CD4-positive, alpha-beta memory T cell (primary cell): ENCODE measurements at regions not wholly inside any gene's neighbourhood (a gene's known extent, or its start where the extent isn't known, plus 50 kb on each side); places are given as distances from the start of the nearest gene placed in this dataset.

Source experiments
- CTCF ChIA-PET: fragments of 350-600 bp; sonication (Branson Sonifier 250); formaldehyde crosslinking; loops from one replicate; lab custom pipeline; 2021; ENCODE audit warnings: inconsistent platforms; ENCODE audit not compliant: partially characterized antibody; lab: Charles Lee
- POLR2A ChIA-PET: fragments of 350-600 bp; sonication (Branson Sonifier 250); formaldehyde crosslinking; loops from one replicate; lab custom pipeline; 2021; ENCODE audit not compliant: partially characterized antibody; lab: Charles Lee
- DNase-seq, 5 donors: peaks; one replicate each; pipeline versions ENCODE4 v3.0.0 to v3.0.0-alpha.2; 2020 to 2022; ENCODE audit warnings: mixed read lengths in 1 of 5
- H3K27ac ChIP-seq: one replicate; pipeline ENCODE4 v1.7.0; 2013; ENCODE audit warnings: low read depth, low read length
- H3K27me3 ChIP-seq: 2 replicates; pipeline ENCODE4 v1.7.0; 2013; ENCODE audit warnings: mild to moderate bottlenecking, low read length, moderate library complexity; ENCODE audit not compliant: insufficient read depth
- H3K36me3 ChIP-seq: 2 replicates; pipeline ENCODE4 v1.7.0; 2013; ENCODE audit warnings: mild to moderate bottlenecking, low read length, moderate library complexity; ENCODE audit not compliant: insufficient read depth
- H3K4me1 ChIP-seq: 2 replicates; pipeline ENCODE4 v1.7.0; 2013; ENCODE audit warnings: mild to moderate bottlenecking, low read length, moderate library complexity; ENCODE audit not compliant: insufficient read depth
- H3K4me3 ChIP-seq, 2 donors: one replicate each; pipeline ENCODE4 v1.7.0; 2013; ENCODE audit warnings: low read length in 2 of 2, mild to moderate bottlenecking in 1 of 2
- H3K9me3 ChIP-seq, 2 donors: one replicate each; pipeline ENCODE4 v1.7.0; 2013; ENCODE audit warnings: low read length in 2 of 2, control low read depth in 1 of 2; ENCODE audit not compliant: control insufficient read depth in 1 of 2
- H3K27ac Mint-ChIP-seq, 7 donors: one replicate each; pipeline ENCODE4 v1.8.0; 2020 to 2021; ENCODE audit warnings: mixed read lengths in 7 of 7, mild to moderate bottlenecking in 6 of 7, inconsistent platforms in 3 of 7, moderate library complexity in 3 of 7
- H3K27me3 Mint-ChIP-seq, 2 donors: one replicate each; pipeline ENCODE4 v1.8.0; 2020 to 2021; ENCODE audit warnings: mixed read lengths in 2 of 2
- H3K36me3 Mint-ChIP-seq, 2 donors: one replicate each; pipeline ENCODE4 v1.8.0; 2020 to 2021; ENCODE audit warnings: mixed read lengths in 2 of 2, inconsistent platforms in 1 of 2, mild to moderate bottlenecking in 1 of 2
- H3K4me1 Mint-ChIP-seq, 4 donors: one replicate each; pipeline ENCODE4 v1.8.0; 2020 to 2021; ENCODE audit warnings: mixed read lengths in 4 of 4, mild to moderate bottlenecking in 1 of 4
- H3K4me3 Mint-ChIP-seq, 8 donors: one replicate each; pipeline ENCODE4 v1.8.0; 2020 to 2021; ENCODE audit warnings: mixed read lengths in 8 of 8, mild to moderate bottlenecking in 7 of 8, moderate library complexity in 6 of 8, inconsistent platforms in 3 of 8
- H3K9me3 Mint-ChIP-seq, 8 donors: one replicate each; pipeline ENCODE4 v1.8.0; 2020 to 2021; ENCODE audit warnings: mixed read lengths in 8 of 8, mild to moderate bottlenecking in 5 of 8, inconsistent platforms in 3 of 8, moderate library complexity in 1 of 8
- intact Hi-C: fragments of 100-400 bp; cut with micrococcal nuclease; formaldehyde crosslinking; loops from one replicate; pipeline ENCODE4 v1.15.1; 2023

DNA sequence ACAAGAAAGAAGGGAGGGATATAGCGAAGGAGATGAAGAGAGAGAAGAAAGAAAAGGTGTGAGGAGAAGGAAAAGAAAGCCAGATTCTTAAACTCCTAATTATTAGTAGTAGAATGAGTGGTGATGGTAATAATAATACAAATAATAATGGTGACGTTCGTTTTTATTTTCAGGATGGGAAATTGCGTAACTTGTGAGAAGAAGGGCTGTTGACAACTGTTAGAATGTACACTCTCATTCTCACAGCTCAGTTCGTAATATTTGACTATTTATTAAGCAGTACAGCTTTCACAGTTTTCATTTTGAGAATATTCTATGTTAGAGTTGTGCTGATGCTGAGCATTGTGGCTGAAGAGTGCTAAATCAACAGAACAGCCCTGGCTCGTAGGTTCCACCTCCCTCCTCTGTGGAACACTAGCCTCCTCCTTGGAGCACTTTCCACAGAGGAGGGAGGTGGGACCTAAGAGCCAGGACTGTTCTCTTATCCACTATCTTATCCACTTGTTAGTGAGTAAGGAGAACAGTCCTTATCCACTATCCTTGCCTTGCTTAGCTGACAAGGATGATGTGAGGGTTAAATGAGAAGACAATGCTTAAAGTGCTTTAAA, 258.3 kb upstream of the VLDLR start:
- intact Hi-C loops = no loop called here
- H3K27me3 Mint-ChIP-seq = peaks cover 4 to 9% of the 10 kb centered on the region in 2 donors
- no peak overlapping the region for H3K4me3 ChIP-seq
- no peak overlapping the region for H3K27ac Mint-ChIP-seq
- DNase-seq = no peak
- no peak overlapping the region for H3K4me3 Mint-ChIP-seq
- ChIA-PET CTCF (no interaction called here), POLR2A (no interaction called here)
- no peaks in the 10 kb centered on the region for H3K9me3 ChIP-seq
- H3K36me3 ChIP-seq = no peaks in the 10 kb centered on the region
- no peak overlapping the region for H3K27ac ChIP-seq
- no peaks in the 10 kb centered on the region for H3K36me3 Mint-ChIP-seq
- H3K4me1 Mint-ChIP-seq = no peaks in the 10 kb centered on the region
- peaks cover 3% of the 10 kb centered on the region for H3K27me3 ChIP-seq
- H3K4me1 ChIP-seq = no peaks in the 10 kb centered on the region
- no peaks in the 10 kb centered on the region for H3K9me3 Mint-ChIP-seq

DNA sequence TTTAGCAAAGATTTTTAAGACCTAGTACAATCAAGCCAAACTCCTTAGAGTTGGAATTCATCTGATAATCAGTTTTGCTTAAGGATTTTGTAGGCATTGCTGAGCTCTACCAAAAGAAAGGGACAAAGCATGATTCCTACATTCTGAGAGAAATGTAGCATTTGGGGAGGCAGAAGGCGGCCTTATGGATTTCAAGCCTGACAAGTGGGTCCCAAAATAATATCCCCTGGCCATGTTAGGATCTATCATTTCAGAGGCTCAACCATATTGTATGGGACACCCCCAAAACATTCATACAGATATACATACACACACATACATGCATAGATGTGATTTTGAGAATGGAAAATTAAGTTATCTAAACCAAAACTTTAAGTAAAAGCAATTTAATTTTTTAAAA, 257.8 kb upstream of the VLDLR start:
- no peaks in the 10 kb centered on the region for H3K36me3 Mint-ChIP-seq
- H3K4me1 Mint-ChIP-seq = no peaks in the 10 kb centered on the region
- Histone ChIP-seq H3K4me1 (no peaks in the 10 kb centered on the region), H3K27ac (no peak overlapping the region), H3K27me3 (peaks cover 3% of the 10 kb centered on the region), H3K4me3 (no peak overlapping the region), H3K9me3 (no peaks in the 10 kb centered on the region), H3K36me3 (no peaks in the 10 kb centered on the region)
- H3K27me3 Mint-ChIP-seq = peaks cover 6 to 9% of the 10 kb centered on the region in 2 donors
- POLR2A ChIA-PET = no interaction called here
- H3K27ac Mint-ChIP-seq = no peak overlapping the region
- no peak overlapping the region for H3K4me3 Mint-ChIP-seq
- DNase-seq = no peak
- CTCF ChIA-PET = no interaction called here
- H3K9me3 Mint-ChIP-seq = no peaks in the 10 kb centered on the region
- intact Hi-C loops = no loop called here

- no peaks in the 10 kb centered on the region for H3K27me3 ChIP-seq
- ChIA-PET CTCF (no interaction called here), POLR2A (no interaction called here)
- no peaks in the 10 kb centered on the region for H3K36me3 ChIP-seq
- peaks cover 1 to 5% of the 10 kb centered on the region in 2 donors for H3K27me3 Mint-ChIP-seq
- H3K4me1 ChIP-seq = no peaks in the 10 kb centered on the region
- H3K4me3 ChIP-seq = no peak overlapping the region
- H3K27ac ChIP-seq = no peak overlapping the region
- peaks cover 0 to 6% (median 0%) of the 10 kb centered on the region in 8 donors for H3K9me3 Mint-ChIP-seq
- DNase-seq = no peak
- H3K4me3 Mint-ChIP-seq = no peak overlapping the region
- no peaks in the 10 kb centered on the region for H3K4me1 Mint-ChIP-seq
- H3K27ac Mint-ChIP-seq = no peak overlapping the region
- intact Hi-C loops = no loop called here
- H3K9me3 ChIP-seq = no peaks in the 10 kb centered on the region
- no peaks in the 10 kb centered on the region for H3K36me3 Mint-ChIP-seq
Observed at GRCh38 chr9:2367970-2368369, 253.6 kb upstream of the VLDLR start.

- H3K27me3 Mint-ChIP-seq = peaks cover 0 to 2% of the 10 kb centered on the region in 2 donors
- H3K4me3 Mint-ChIP-seq = no peak overlapping the region
- H3K4me1 Mint-ChIP-seq = no peaks in the 10 kb centered on the region
- Histone ChIP-seq H3K9me3 (no peaks in the 10 kb centered on the region), H3K27me3 (no peaks in the 10 kb centered on the region), H3K4me3 (no peak overlapping the region), H3K27ac (no peak overlapping the region), H3K4me1 (no peaks in the 10 kb centered on the region), H3K36me3 (no peaks in the 10 kb centered on the region)
- intact Hi-C loops = no loop called here
- POLR2A ChIA-PET = no interaction called here
- H3K9me3 Mint-ChIP-seq = peaks cover 0 to 9% (median 3%) of the 10 kb centered on the region in 8 donors
- CTCF ChIA-PET = interaction anchor here (0.6 kb wide), 1 partner anchor 17 kb away, joined by 3 read pairs; no protein-coding TSS in a partner anchor
- DNase-seq = no peak
- no peak overlapping the region for H3K27ac Mint-ChIP-seq
- H3K36me3 Mint-ChIP-seq = no peaks in the 10 kb centered on the region
Observed at GRCh38 chr9:2373648-2374047, 247.9 kb upstream of the VLDLR start.

GRCh38 chr9:2375114-2375513, 246.5 kb upstream of the VLDLR start:
- Histone ChIP-seq H3K27ac (no peak overlapping the region), H3K27me3 (no peaks in the 10 kb centered on the region), H3K4me3 (no peak overlapping the region), H3K4me1 (no peaks in the 10 kb centered on the region), H3K36me3 (no peaks in the 10 kb centered on the region), H3K9me3 (no peaks in the 10 kb centered on the region)
- peaks cover 0 to 9% (median 3%) of the 10 kb centered on the region in 8 donors for H3K9me3 Mint-ChIP-seq
- peaks cover 2 to 3% of the 10 kb centered on the region in 2 donors for H3K27me3 Mint-ChIP-seq
- H3K27ac Mint-ChIP-seq = no peak overlapping the region
- no peaks in the 10 kb centered on the region for H3K4me1 Mint-ChIP-seq
- no peaks in the 10 kb centered on the region for H3K36me3 Mint-ChIP-seq
- no peak overlapping the region for H3K4me3 Mint-ChIP-seq
- CTCF ChIA-PET = no interaction called here
- intact Hi-C loops = no loop called here
- DNase-seq = no peak
- POLR2A ChIA-PET = no interaction called here

DNA sequence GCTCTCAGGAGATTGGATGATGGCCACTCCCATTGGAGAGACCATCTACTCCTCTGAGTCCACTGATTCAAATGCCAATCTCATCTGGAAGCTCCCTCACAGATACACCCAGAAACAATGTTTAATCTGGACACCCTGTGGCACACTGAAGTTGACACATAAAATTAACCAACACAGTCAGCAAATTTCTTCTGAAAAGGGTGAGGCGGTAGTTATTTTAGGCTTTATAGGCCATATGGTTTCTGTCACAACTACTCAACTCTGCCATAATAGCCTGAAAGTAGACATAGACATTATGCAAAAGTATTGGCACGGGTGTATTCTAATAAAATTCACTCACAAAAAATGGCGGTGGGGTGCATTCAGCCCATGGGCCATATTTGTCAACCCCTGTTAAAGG, 244.5 kb upstream of the VLDLR start:
- Histone ChIP-seq H3K9me3 (no peaks in the 10 kb centered on the region), H3K4me3 (no peak overlapping the region), H3K36me3 (no peaks in the 10 kb centered on the region), H3K27ac (no peak overlapping the region), H3K4me1 (no peaks in the 10 kb centered on the region), H3K27me3 (no peaks in the 10 kb centered on the region)
- no peak for DNase-seq
- Mint-ChIP-seq H3K4me3 (no peak overlapping the region), H3K9me3 (peaks cover 0 to 9% (median 4%) of the 10 kb centered on the region in 8 donors), H3K27me3 (peaks cover 2 to 8% of the 10 kb centered on the region in 2 donors), H3K36me3 (no peaks in the 10 kb centered on the region), H3K4me1 (no peaks in the 10 kb centered on the region), H3K27ac (no peak overlapping the region)
- POLR2A ChIA-PET = no interaction called here
- intact Hi-C loops = no loop called here
- CTCF ChIA-PET = no interaction called here

- Histone ChIP-seq H3K9me3 (no peaks in the 10 kb centered on the region), H3K27ac (no peak overlapping the region), H3K27me3 (no peaks in the 10 kb centered on the region), H3K4me3 (no peak overlapping the region), H3K4me1 (no peaks in the 10 kb centered on the region), H3K36me3 (no peaks in the 10 kb centered on the region)
- peaks cover under 1 to 8% of the 10 kb centered on the region in 2 donors for H3K27me3 Mint-ChIP-seq
- no peak overlapping the region for H3K4me3 Mint-ChIP-seq
- no peak overlapping the region for H3K27ac Mint-ChIP-seq
- H3K9me3 Mint-ChIP-seq = peaks cover 0 to 5% (median 4%) of the 10 kb centered on the region in 8 donors
- no peaks in the 10 kb centered on the region for H3K4me1 Mint-ChIP-seq
- intact Hi-C loops = no loop called here
- POLR2A ChIA-PET = no interaction called here
- CTCF ChIA-PET = no interaction called here
- no peaks in the 10 kb centered on the region for H3K36me3 Mint-ChIP-seq
- no peak for DNase-seq
Observed at GRCh38 chr9:2377834-2378233, 243.8 kb upstream of the VLDLR start.
